ENCODE measurements at regions not wholly inside any gene's neighbourhood (a gene's known extent, or its start where the extent isn't known, plus 50 kb on each side); places are given as distances from the start of the nearest gene placed in this dataset.

DNA sequence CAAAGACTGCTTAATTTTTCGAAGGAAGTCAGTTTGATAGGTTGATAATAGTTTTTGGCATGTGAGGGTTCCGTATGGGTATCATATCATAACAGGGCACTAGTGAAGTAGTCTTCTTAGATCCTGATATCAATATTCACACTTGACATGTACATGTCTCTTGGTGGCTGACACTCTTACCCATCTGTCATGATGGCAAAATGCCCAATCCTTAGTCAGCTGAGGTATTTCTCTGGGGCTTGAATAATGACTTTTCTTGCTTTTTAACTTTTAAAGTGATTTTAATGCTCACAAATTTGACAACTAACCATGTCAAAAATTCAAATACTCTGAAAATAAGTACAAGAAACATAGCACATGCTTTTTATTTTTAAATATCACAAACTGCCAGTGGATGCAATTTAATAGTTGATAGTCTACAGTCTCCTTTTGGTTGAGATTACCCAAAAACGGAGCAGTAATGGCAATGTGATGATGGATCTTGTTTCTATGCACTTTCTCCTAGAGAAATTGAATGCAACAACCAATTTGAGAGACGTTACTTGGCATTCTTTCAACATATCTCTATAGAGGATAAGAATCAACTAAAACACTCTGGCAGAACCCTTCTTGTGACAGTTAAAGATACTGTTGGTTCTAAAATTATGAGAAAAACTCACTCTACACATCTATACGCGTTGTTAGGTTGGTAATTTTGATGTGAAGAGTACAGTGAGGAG is 552.9 kb upstream of the PABPC4L start:
- no peak for DNase-seq (ENCODE audit: extremely low spot score)
- TF ChIP-seq, protein P1, sequence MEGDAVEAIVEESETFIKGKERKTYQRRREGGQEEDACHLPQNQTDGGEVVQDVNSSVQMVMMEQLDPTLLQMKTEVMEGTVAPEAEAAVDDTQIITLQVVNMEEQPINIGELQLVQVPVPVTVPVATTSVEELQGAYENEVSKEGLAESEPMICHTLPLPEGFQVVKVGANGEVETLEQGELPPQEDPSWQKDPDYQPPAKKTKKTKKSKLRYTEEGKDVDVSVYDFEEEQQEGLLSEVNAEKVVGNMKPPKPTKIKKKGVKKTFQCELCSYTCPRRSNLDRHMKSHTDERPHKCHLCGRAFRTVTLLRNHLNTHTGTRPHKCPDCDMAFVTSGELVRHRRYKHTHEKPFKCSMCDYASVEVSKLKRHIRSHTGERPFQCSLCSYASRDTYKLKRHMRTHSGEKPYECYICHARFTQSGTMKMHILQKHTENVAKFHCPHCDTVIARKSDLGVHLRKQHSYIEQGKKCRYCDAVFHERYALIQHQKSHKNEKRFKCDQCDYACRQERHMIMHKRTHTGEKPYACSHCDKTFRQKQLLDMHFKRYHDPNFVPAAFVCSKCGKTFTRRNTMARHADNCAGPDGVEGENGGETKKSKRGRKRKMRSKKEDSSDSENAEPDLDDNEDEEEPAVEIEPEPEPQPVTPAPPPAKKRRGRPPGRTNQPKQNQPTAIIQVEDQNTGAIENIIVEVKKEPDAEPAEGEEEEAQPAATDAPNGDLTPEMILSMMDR (IDR thresholded peaks at IDR 0.05; ENCODE audit: control extremely low read depth, extremely low read depth, low read depth, missing control alignments) = no peak
- ChIA-PET CTCF (no interaction called here), POLR2A (no interaction called here)

DNA sequence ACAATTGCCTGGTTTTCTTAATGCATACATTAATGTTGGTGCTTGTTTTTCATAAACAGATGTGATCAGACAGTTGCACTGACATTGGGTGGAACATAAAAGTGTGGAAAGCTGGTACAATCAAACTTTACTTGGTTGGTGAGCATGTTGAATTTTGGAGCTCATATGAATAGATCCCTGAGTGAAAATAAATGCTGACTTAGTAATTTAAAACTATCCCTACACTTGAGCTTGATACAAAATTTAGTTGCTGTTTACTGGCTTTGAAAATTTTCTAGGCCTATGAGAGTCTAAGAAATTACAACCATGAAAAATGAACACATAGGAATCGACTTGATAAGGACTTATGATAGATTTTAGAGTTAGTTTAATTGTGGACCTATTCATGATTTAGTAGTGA is 551.8 kb upstream of the PABPC4L start:
- TF ChIP-seq, protein P1 (IDR thresholded peaks at IDR 0.05; ENCODE audit: control extremely low read depth, extremely low read depth, low read depth, missing control alignments) = no peak
- ChIA-PET POLR2A (no interaction called here), CTCF (no interaction called here)
- no peak for DNase-seq (ENCODE audit: extremely low spot score)

DNA sequence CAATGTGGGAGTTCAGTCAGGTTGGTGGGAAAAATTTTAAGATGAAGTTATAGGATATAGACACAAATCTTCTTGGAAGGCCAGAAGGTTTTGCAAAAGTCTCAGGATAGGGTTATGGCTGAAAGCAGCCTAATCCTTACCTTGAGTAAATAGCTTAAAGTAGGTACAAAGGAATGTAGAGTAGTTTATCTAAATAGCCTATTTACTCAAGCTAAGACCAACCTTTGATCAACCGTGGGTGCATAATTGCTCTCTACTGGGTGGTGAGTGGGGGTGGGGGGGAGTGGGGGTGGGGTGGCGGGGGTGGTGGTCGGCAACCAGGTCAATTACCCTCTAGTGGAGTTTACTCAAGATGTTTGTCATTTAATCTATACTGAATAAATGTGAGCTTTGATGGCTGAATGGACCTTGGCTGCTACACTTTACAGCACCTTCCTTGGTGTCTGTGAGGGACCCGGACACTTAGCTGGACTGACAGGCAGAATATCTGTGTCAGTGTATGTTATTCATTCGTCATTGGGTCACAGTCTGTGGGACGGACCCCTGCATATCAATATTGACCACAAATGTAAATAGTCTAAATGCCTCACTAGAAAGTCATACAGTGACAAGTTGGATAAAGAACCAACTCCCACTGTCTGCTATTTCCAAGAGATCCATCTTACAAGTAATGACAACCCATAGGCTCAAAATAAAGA is 545.7 kb upstream of the PABPC4L start:
- TF ChIP-seq, protein P1 (IDR thresholded peaks at IDR 0.05; ENCODE audit: control extremely low read depth, extremely low read depth, low read depth, missing control alignments) = no peak
- POLR2A ChIA-PET = no interaction called here
- CTCF ChIA-PET = interaction anchor here (1.3 kb wide), 1 partner anchor 28 kb away, joined by 3 read pairs; no protein-coding TSS in a partner anchor
- DNase-seq (ENCODE audit: extremely low spot score) = no peak

DNA sequence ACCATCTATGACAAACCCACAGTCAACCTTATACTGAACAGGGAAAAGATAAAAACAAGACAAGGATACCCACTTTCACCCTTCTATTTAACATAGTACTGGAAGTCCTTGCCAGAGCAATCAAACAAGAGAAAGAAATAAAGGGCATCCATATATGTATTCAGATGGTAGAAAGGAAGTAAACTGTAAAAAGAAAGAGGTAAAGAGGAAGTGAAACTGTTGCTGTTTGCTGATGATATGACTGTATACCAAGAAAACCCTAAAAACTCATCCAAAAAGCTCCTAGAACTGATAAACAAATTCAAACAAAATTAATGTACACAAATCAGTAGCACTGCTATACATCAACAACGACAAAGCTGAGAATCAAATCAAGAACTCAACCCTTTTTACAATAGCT is 538.7 kb upstream of the PABPC4L start:
- no peak for DNase-seq (ENCODE audit: extremely low spot score)
- CTCF ChIA-PET = no interaction called here
- TF ChIP-seq, protein P1 (IDR thresholded peaks at IDR 0.05; ENCODE audit: control extremely low read depth, extremely low read depth, low read depth, missing control alignments) = no peak
- POLR2A ChIA-PET = no interaction called here

DNA sequence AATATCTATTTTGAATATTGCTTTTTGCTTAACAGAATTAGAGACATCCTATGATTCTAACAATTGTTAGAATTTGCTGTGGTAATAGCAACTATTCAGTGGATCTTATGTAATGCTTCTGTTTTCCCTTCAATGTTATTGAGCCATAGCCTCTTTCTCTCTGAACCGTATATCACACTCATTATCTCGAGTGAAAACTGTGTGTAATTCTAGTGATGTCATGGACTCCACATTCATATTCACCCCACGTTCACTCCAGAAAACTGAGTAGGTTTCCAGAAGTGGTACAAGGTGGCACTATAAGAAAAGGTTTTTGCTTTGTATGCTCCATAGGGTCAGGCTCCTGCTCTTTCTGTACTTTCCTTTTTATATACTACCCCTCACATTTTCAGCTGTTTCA is 534.3 kb upstream of the PABPC4L start:
- TF ChIP-seq, protein P1 (IDR thresholded peaks at IDR 0.05; ENCODE audit: control extremely low read depth, extremely low read depth, low read depth, missing control alignments) = no peak
- CTCF ChIA-PET = no interaction called here

DNA sequence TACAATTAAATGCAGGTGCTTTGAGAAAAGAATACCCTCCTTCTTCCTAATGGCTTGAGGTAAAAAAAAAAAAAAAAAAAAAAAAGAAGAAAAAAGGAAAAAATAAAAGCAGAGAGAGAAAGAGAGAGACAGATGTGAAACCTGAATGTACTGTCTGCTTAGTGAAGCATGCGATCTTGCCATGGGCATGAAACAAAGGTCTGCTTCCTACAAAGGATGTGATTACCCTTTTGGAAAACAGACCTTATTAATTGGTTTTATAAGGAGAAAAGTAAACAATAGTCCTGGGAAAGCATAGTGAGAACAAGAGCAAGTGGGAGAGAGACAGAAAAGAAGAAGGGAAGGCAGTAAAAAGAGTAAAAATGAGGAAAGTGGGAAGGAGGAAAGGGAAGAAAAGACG is 526.1 kb upstream of the PABPC4L start:
- CTCF ChIA-PET = no interaction called here

More for the DNA sequence above, 534.3 kb upstream of the PABPC4L start:
- no peak for DNase-seq (ENCODE audit: extremely low spot score)
- POLR2A ChIA-PET = no interaction called here

More for the DNA sequence above, 526.1 kb upstream of the PABPC4L start:
- POLR2A ChIA-PET = no interaction called here
- TF ChIP-seq, protein P1 (IDR thresholded peaks at IDR 0.05; ENCODE audit: control extremely low read depth, extremely low read depth, low read depth, missing control alignments) = no peak
- no peak for DNase-seq (ENCODE audit: extremely low spot score)
